ENCODE measurements at regions not wholly inside any gene's neighbourhood (a gene's known extent, or its start where the extent isn't known, plus 50 kb on each side); places are given as distances from the start of the nearest gene placed in this dataset.

- ATAC-seq (no peak), DNase-seq (no peak)
- Histone ChIP-seq H3K4me1 (peaks cover 0 to 9% of the 10 kb centered on the region in 2 donors), H3K36me3 (no peaks in the 10 kb centered on the region), H3K27me3 (no peaks in the 10 kb centered on the region), H3K4me3 (no peak overlapping the region), H3K27ac (peak overlapping the region in 1 of 2 donors; percentile 51), H3K9me3 (no peaks in the 10 kb centered on the region)
- intact Hi-C loops (cut with DNase I), result no loop called here
- TF ChIP-seq CTCF (IDR thresholded peaks at IDR 0.05), result no peak
These were observed 201.3 kb upstream of the OR4E1 start for GRCh38 chr14:21874946-21875345.

GRCh38 chr14:21874167-21874566 is 200.5 kb upstream of the OR4E1 start:
- Histone ChIP-seq H3K4me3 (no peak overlapping the region), H3K27ac (peak overlapping the region in 1 of 2 donors; percentile 51), H3K36me3 (no peaks in the 10 kb centered on the region), H3K9me3 (no peaks in the 10 kb centered on the region), H3K4me1 (peaks cover 0 to 9% of the 10 kb centered on the region in 2 donors), H3K27me3 (no peaks in the 10 kb centered on the region)
- no peak for TF ChIP-seq CTCF (IDR thresholded peaks at IDR 0.05)
- intact Hi-C loops (cut with DNase I), result no loop called here
- ATAC-seq (no peak), DNase-seq (no peak)

- ATAC-seq (peak; percentile 95), DNase-seq (peak in 2 of 4 donors; percentile 4 to 28)
- H3K9me3 ChIP-seq, result no peaks in the 10 kb centered on the region
- no peaks in the 10 kb centered on the region for H3K27me3 ChIP-seq
- H3K4me3 ChIP-seq, result no peak overlapping the region
- H3K4me1 ChIP-seq, result no peaks in the 10 kb centered on the region
- H3K36me3 ChIP-seq, result no peaks in the 10 kb centered on the region
- intact Hi-C loops (cut with DNase I), result no loop called here
- H3K27ac ChIP-seq, result no peak overlapping the region
- peak in 1 of 2 donors; percentile 66 for TF ChIP-seq CTCF (IDR thresholded peaks at IDR 0.05)
These were observed 194.9 kb upstream of the OR4E1 start for GRCh38 chr14:21868442-21869046.

GRCh38 chr14:21867541-21867940 is 193.9 kb upstream of the OR4E1 start:
- Histone ChIP-seq H3K27ac (no peak overlapping the region), H3K27me3 (no peaks in the 10 kb centered on the region), H3K4me1 (no peaks in the 10 kb centered on the region), H3K4me3 (no peak overlapping the region), H3K36me3 (no peaks in the 10 kb centered on the region), H3K9me3 (no peaks in the 10 kb centered on the region)
- intact Hi-C loops (cut with DNase I), result no loop called here
- ATAC-seq, result peak; percentile 29
- no peak for TF ChIP-seq CTCF (IDR thresholded peaks at IDR 0.05)
- no peak for DNase-seq

GRCh38 chr14:21866479-21866878 is 192.9 kb upstream of the OR4E1 start:
- Histone ChIP-seq H3K27ac (no peak overlapping the region), H3K36me3 (no peaks in the 10 kb centered on the region), H3K4me1 (no peaks in the 10 kb centered on the region), H3K4me3 (no peak overlapping the region), H3K9me3 (no peaks in the 10 kb centered on the region), H3K27me3 (no peaks in the 10 kb centered on the region)
- intact Hi-C loops (cut with DNase I), result no loop called here
- ATAC-seq (no peak), DNase-seq (no peak)
- no peak for TF ChIP-seq CTCF (IDR thresholded peaks at IDR 0.05)

All from left lung (tissue), 4 donors.